Pancreas (tissue), 10 donors: ENCODE measurements at regions not wholly inside any gene's neighbourhood (a gene's known extent, or its start where the extent isn't known, plus 50 kb on each side); places are given as distances from the start of the nearest gene placed in this dataset.
A peak's percentile ranks its signal among the peaks of the same experiment; 100 is the strongest.
"Not testable (repeated sequence)": the region's sequence is repeated elsewhere in the genome, so short reads cannot be mapped to it uniquely, and the experiment has no call there.

Source experiments
- ATAC-seq, 4 donors: fragments of 200-7000 bp; cut with Tn5 transposase; one replicate each; pipeline versions ENCODE4 v1.8.0 to v1.9.1; 2020; ENCODE audit warnings: mild to moderate bottlenecking in 4 of 4, moderate library complexity in 4 of 4
- DNase-seq, 6 donors: peaks; one replicate each; pipeline ENCODE4 v3.0.0-alpha.2; 2020
- FAIRE-seq: peaks from 2 replicates; lab custom pipeline; 2012; peaks lifted over from hg19 to GRCh38; lab: Jason Lieb, UNC
- H3K27ac ChIP-seq, 4 donors: fragments of 200-600 bp; sonication (generic); 1 replicate in 3 of 4; 2 replicates in 1 of 4; pipeline versions ENCODE4 v1.5.0 to v1.8.0; 2020
- H3K27me3 ChIP-seq, 4 donors: fragments of 200-600 bp; one replicate each; pipeline ENCODE4 v1.8.0; 2021
- H3K36me3 ChIP-seq, 3 donors: fragments of 200-600 bp; sonication (generic) in 1 of 3; one replicate each; pipeline versions ENCODE4 v1.5.0 to v1.8.0; 2020 to 2021
- H3K4me1 ChIP-seq, 3 donors: fragments of 200-600 bp; one replicate each; pipeline ENCODE4 v1.8.0; 2021
- H3K4me3 ChIP-seq, 4 donors: fragments of 200-600 bp; sonication (generic) in 2 of 4; one replicate each; pipeline versions ENCODE4 v1.5.0 to v1.8.0; 2020 to 2021
- H3K9me3 ChIP-seq, 4 donors: fragments of 200-600 bp; one replicate each; pipeline ENCODE4 v1.8.0; 2021
- WGBS, 2 donors: extraction: QIAGEN DNeasy Blood & Tissue Kit; methylation state at CpG; one replicate each; pipeline ENCODE4 v1.1.7; 2013; 5-methylcytosine and 5-hydroxymethylcytosine counted together
- intact Hi-C, 3 donors: fragments of 100-400 bp; cut with DNase I; formaldehyde crosslinking; loops; one replicate each; pipeline versions ENCODE4 v1.11.1 to v1.14.2; 2022
- TF ChIP-seq, protein P1 (sequence below), 4 donors: fragments of 200-600 bp; sonication (generic) in 3 of 4; IDR thresholded peaks; one replicate each; pipeline versions ENCODE4 v1.5.0 to v1.8.0; 2021; ENCODE audit warnings: antibody characterized with exemption in 4 of 4
- donor health status: healthy with polysubstance abuse.
- donor health status: DM: no; HTN: no; CAD: no; lungs with moderate emphysema.
- donor health status: DM: no; HTN: no; CAD: no.
- donor health status: control.
- donor health status: control.
- donor health status: Bipolar disorder and iron deficiency.
- donor health status: DM: yes; HTN: yes; CAD: no.
- donor health status: DM: no; HTN: no; CAD: no.
- donor health status: DM: no; HTN: no; CAD: no.
- donor health status: DM: yes; HTN: yes; CAD: no.

DNA sequence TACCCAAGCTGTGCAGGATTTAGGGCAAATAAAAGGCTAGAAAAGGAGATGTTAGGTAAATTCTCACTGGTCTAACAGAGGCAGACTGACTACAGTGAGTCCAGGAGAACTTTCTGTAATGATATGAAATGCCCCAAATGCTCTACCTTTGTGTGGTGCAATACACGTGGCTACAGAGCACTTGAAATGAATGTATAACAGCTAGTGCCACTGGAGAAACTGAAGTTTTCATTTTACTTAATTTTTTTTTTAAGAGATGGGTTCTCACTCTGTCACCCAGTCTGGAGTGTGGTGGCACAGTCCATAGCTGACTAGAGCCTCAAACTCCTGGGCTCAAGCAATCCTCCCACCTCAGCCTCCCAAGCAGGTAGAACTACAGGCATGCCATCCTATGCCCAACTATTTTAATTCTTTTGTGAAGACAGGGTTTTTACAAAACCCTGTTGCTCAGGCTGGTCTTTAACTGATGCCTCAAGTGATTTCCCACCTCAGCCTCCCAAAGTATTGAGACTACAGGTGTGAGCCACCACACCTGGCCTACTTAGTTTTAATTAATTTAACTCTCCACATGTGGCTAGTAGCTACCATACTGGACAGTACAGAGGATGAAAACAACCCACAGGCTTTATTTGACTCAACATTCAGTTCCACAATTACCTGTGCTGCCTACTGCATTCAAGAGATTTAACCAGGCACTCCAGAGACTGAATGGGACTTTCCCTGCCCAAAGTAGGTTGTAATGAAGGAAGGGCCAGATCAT, 84.8 kb upstream of the PLEKHM1 start:
- Histone ChIP-seq H3K9me3 (no peaks in the 10 kb centered on the region), H3K4me1 (no peaks in the 10 kb centered on the region), H3K27ac (no peak overlapping the region), H3K27me3 (no peaks in the 10 kb centered on the region), H3K36me3 (no peaks in the 10 kb centered on the region), H3K4me3 (no peak overlapping the region)
- FAIRE-seq (no peak), DNase-seq (no peak), ATAC-seq (no peak)
- TF ChIP-seq, protein P1, sequence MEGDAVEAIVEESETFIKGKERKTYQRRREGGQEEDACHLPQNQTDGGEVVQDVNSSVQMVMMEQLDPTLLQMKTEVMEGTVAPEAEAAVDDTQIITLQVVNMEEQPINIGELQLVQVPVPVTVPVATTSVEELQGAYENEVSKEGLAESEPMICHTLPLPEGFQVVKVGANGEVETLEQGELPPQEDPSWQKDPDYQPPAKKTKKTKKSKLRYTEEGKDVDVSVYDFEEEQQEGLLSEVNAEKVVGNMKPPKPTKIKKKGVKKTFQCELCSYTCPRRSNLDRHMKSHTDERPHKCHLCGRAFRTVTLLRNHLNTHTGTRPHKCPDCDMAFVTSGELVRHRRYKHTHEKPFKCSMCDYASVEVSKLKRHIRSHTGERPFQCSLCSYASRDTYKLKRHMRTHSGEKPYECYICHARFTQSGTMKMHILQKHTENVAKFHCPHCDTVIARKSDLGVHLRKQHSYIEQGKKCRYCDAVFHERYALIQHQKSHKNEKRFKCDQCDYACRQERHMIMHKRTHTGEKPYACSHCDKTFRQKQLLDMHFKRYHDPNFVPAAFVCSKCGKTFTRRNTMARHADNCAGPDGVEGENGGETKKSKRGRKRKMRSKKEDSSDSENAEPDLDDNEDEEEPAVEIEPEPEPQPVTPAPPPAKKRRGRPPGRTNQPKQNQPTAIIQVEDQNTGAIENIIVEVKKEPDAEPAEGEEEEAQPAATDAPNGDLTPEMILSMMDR (IDR thresholded peaks at IDR 0.05) = peak in 1 of 4 donors; percentile 3
- WGBS, 2 donors = 96 to 97% methylated on average over 1 of the region's 1 CpG
- intact Hi-C loops = no loop called here

DNA sequence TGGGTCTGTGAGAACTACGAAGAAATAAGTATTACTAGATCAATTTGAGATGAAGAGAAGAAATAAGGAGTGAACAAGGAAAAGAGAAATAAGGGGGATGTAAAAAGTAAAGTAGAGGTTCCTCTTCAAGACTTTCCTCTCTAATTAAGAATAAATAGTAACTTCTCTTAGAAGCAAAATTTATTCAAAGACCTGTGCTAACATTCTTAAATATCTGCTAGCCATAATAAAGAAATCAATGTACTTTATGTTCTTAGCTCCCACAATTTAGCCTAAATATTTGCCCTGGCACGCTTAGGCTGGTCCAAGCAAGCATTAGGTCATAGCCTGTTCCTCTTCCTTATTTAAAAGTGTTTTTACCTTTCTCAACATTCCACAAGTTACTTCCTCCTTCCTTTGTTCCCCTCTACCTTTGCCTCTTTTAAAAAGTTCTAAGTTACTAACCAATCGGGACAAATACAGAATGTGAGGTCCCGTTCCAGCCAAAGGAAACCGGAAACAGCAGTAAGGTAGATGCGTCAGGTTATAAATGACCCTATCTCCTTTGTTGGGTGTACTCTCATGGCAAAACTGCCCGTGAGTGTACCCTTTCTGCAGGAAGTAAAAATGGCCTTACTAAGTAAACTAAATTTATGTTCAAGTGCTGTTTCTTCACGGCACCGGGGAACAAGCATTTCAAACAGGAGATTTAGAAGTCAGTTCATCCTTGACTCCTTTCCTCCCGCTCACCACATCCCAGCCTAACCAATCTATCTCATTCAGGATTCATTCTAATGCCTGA, 86.2 kb upstream of the PLEKHM1 start:
- DNase-seq, ATAC-seq, H3K9me3 ChIP-seq, H3K4me1 ChIP-seq, H3K27me3 ChIP-seq, H3K4me3 ChIP-seq, FAIRE-seq, H3K36me3 ChIP-seq, intact Hi-C loops, H3K27ac ChIP-seq: not testable (repeated sequence)
- 78 to 90% methylated on average over 10 of the region's 10 CpGs for WGBS, 2 donors

DNA sequence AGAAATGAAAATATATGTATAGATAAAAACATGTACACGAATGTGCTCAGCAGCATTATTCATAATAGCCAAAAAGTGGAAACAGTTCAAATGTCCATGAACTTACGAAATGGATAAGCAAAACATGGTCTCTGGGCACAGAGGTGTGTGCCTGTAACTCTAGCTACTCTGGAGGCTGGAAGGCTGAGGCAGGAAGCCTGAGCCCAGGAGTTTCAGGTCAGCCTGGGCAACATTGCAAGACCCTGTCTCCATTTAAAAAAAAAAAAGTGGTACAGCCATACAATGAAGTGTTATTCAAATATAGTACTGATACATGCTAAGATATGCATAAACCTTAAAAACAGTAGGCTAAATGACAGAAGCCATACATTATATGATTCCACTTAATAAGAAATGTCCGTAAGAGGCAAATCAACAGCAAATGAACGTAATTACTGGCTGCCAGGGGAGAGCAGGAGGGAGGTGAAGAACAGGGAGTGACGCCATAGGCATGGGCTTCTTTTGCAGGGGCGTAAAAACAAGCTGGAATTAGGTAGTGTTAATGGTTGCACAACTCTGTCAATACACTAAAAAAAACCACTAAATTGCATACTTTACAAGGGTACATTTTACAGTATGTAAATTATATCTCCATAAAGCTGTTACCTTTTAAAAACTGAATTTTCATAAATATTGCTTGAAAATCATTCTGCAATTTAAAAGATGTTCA, 87.2 kb upstream of the PLEKHM1 start:
- Histone ChIP-seq H3K36me3 (no peaks in the 10 kb centered on the region), H3K4me1 (no peaks in the 10 kb centered on the region)

GRCh38 chr17:45578516-45579455, 88.3 kb upstream of the PLEKHM1 start:
- H3K4me1 ChIP-seq = peaks cover under 1 to 10% (median 3%) of the 10 kb centered on the region in 3 donors
- FAIRE-seq (no peak), ATAC-seq (no peak), DNase-seq (no peak)
- no peaks in the 10 kb centered on the region for H3K36me3 ChIP-seq
- WGBS, 2 donors = 92 to 95% methylated on average over 10 of the region's 10 CpGs
- H3K4me3 ChIP-seq = no peak overlapping the region
- TF ChIP-seq, protein P1 (IDR thresholded peaks at IDR 0.05) = no peak
- H3K27ac ChIP-seq = no peak overlapping the region
- intact Hi-C loops = no loop called here
- no peaks in the 10 kb centered on the region for H3K27me3 ChIP-seq
- no peaks in the 10 kb centered on the region for H3K9me3 ChIP-seq

More for the DNA sequence above, 87.2 kb upstream of the PLEKHM1 start:
- no peaks in the 10 kb centered on the region for H3K27me3 ChIP-seq
- H3K9me3 ChIP-seq = no peaks in the 10 kb centered on the region
- no peak for FAIRE-seq
- DNase-seq = no peak
- WGBS, 2 donors = 88 to 93% methylated on average over 6 of the region's 6 CpGs
- ATAC-seq = no peak
- TF ChIP-seq, protein P1 (IDR thresholded peaks at IDR 0.05) = no peak
- no peak overlapping the region for H3K4me3 ChIP-seq
- no peak overlapping the region for H3K27ac ChIP-seq
- intact Hi-C loops = no loop called here
